HEK293 (cell line): ENCODE measurements at regions not wholly inside any gene's neighbourhood (a gene's known extent, or its start where the extent isn't known, plus 50 kb on each side); places are given as distances from the start of the nearest gene placed in this dataset.

Experiments
- CTCF ChIA-PET: fragments of 350-600 bp; formaldehyde crosslinking; extraction: SDS; loops from one replicate; lab custom pipeline; 2021; ENCODE audit warnings: antibody characterized with exemption; lab: Yijun Ruan, JAX
- POLR2A ChIA-PET: fragments of 300-600 bp; formaldehyde crosslinking; extraction: SDS; loops from one replicate; lab custom pipeline; 2020; ENCODE audit warnings: antibody characterized with exemption, inconsistent platforms; lab: Yijun Ruan, JAX
- H3K27ac ChIP-seq: fragments of 200-500 bp; sonication (Bioruptor generic); 2 replicates; pipeline ENCODE4 v1.5.1; 2014; ENCODE audit warnings: low read depth, low read length, control low read depth, inconsistent platforms; ENCODE audit errors: extremely low read depth
- H3K36me3 ChIP-seq, 2 experiments: fragments of 200-500 bp in 1 of 2; sonication (Bioruptor generic) in 1 of 2; 1 replicate in 1 of 2; 2 replicates in 1 of 2; pipeline ENCODE4 v1.5.1; 2014 to 2017; ENCODE audit warnings: inconsistent platforms in 2 of 2, low read length in 2 of 2; ENCODE audit not compliant: control insufficient read depth in 2 of 2, insufficient read depth in 1 of 2
- H3K4me1 ChIP-seq: fragments of 200-500 bp; sonication (Bioruptor generic); 2 replicates; pipeline ENCODE4 v1.5.1; 2014; ENCODE audit warnings: mild to moderate bottlenecking, low read length, inconsistent platforms; ENCODE audit not compliant: control insufficient read depth, insufficient read depth
- H3K4me3 ChIP-seq: 2 replicates; pipeline ENCODE4 v1.5.1; 2011; ENCODE audit warnings: low read depth, mild to moderate bottlenecking, control low read depth, low read length, moderate library complexity
- H3K9me3 ChIP-seq: fragments of 200-500 bp; sonication (Bioruptor generic); 2 replicates; pipeline ENCODE4 v1.5.1; 2014; ENCODE audit warnings: low read depth, low read length, inconsistent platforms; ENCODE audit not compliant: control insufficient read depth, insufficient read depth
- BCL6B ChIP-seq: fragments of 450-650 bp; formaldehyde crosslinking; IDR thresholded peaks from 2 replicates; pipeline ENCODE4 v1.5.1; 2017; ENCODE audit warnings: missing biosample characterization, missing genetic modification characterization
- GLI4 ChIP-seq: fragments of 450-650 bp; formaldehyde crosslinking; IDR thresholded peaks from 2 replicates; pipeline ENCODE4 v1.5.1; 2016; ENCODE audit warnings: missing biosample characterization, missing genetic modification characterization
- HIC1 ChIP-seq: fragments of 450-650 bp; formaldehyde crosslinking; IDR thresholded peaks from 2 replicates; pipeline ENCODE4 v1.5.1; 2016; ENCODE audit warnings: missing biosample characterization, missing genetic modification characterization
- KLF9 ChIP-seq: fragments of 450-650 bp; formaldehyde crosslinking; IDR thresholded peaks from 2 replicates; pipeline ENCODE4 v1.5.1; 2016; ENCODE audit warnings: missing biosample characterization, missing genetic modification characterization, low read depth
- SALL2 ChIP-seq: fragments of 450-650 bp; formaldehyde crosslinking; IDR thresholded peaks from 2 replicates; pipeline ENCODE4 v1.5.0; 2017; ENCODE audit warnings: missing biosample characterization, mild to moderate bottlenecking, missing genetic modification characterization, borderline replicate concordance
- SETDB1 ChIP-seq: IDR thresholded peaks from one replicate; pipeline ENCODE4 v1.6.1; 2017; ENCODE audit warnings: mild to moderate bottlenecking, low read length, moderate library complexity, mixed read lengths; ENCODE audit not compliant: insufficient read length
- YY1 ChIP-seq: fragments of 450-650 bp; formaldehyde crosslinking; IDR thresholded peaks from 2 replicates; pipeline ENCODE4 v1.5.1; 2018; ENCODE audit warnings: missing biosample characterization, missing genetic modification characterization
- YY2 ChIP-seq: fragments of 450-650 bp; formaldehyde crosslinking; IDR thresholded peaks from 2 replicates; pipeline ENCODE4 v1.5.1; 2016; ENCODE audit warnings: missing biosample characterization, missing genetic modification characterization
- ZNF302 ChIP-seq: fragments of 450-650 bp; formaldehyde crosslinking; IDR thresholded peaks from 2 replicates; pipeline ENCODE4 v1.5.1; 2016; ENCODE audit warnings: missing biosample characterization, missing genetic modification characterization, low read depth
- ZNF362 ChIP-seq: fragments of 450-650 bp; formaldehyde crosslinking; IDR thresholded peaks from 2 replicates; pipeline ENCODE4 v1.5.1; 2016; ENCODE audit warnings: missing biosample characterization, missing genetic modification characterization
- ZNF488 ChIP-seq: fragments of 450-650 bp; formaldehyde crosslinking; IDR thresholded peaks from 2 replicates; pipeline ENCODE4 v1.5.1; 2016; ENCODE audit warnings: missing biosample characterization, missing genetic modification characterization
- ZNF549 ChIP-seq: fragments of 450-650 bp; IDR thresholded peaks from 2 replicates; pipeline ENCODE4 v1.5.1; 2018; ENCODE audit warnings: missing biosample characterization, missing genetic modification characterization, mild to moderate bottlenecking, inconsistent platforms, moderate library complexity
- ZNF560 ChIP-seq: fragments of 450-650 bp; formaldehyde crosslinking; IDR thresholded peaks from 2 replicates; pipeline ENCODE4 v1.5.1; 2017; ENCODE audit warnings: missing biosample characterization, missing genetic modification characterization, borderline replicate concordance
- ZNF561 ChIP-seq: fragments of 450-650 bp; IDR thresholded peaks from 2 replicates; pipeline ENCODE4 v1.5.1; 2018; ENCODE audit warnings: missing biosample characterization, missing genetic modification characterization, borderline replicate concordance

- no peak overlapping the region for H3K27ac ChIP-seq
- no peaks in the 10 kb centered on the region for H3K4me1 ChIP-seq
- POLR2A ChIA-PET, result no interaction called here
- H3K36me3 ChIP-seq, result no peaks in the 10 kb centered on the region
- CTCF ChIA-PET, result interaction anchor here (0.5 to 1.2 kb wide), 4 partner anchors 11 to 582 kb away, joined by 3 to 4 read pairs (median 4); no protein-coding TSS in a partner anchor
- H3K9me3 ChIP-seq, result no peaks in the 10 kb centered on the region
- H3K4me3 ChIP-seq, result no peak overlapping the region
- TF ChIP-seq ZNF488 (tag by site-specific recombination) (no peak), HIC1 (tag by site-specific recombination) (no peak), ZNF302 (tag by site-specific recombination) (no peak), BCL6B (tag by site-specific recombination) (no peak), ZNF560 (tag by site-specific recombination) (no peak), ZNF561 (tag by site-specific recombination) (no peak), YY1 (no peak), YY2 (no peak)
Observed at GRCh38 chr4:15197005-15197404, 194.7 kb downstream of the CPEB2 start.

- ChIA-PET CTCF (interaction anchor here (0.6 to 0.7 kb wide), 2 partner anchors 12 to 71 kb away, joined by 3 to 4 read pairs; no protein-coding TSS in a partner anchor), POLR2A (no interaction called here)
- no peak overlapping the region for H3K4me3 ChIP-seq
- H3K4me1 ChIP-seq, result no peaks in the 10 kb centered on the region
- H3K9me3 ChIP-seq, result no peaks in the 10 kb centered on the region
- H3K36me3 ChIP-seq, result no peaks in the 10 kb centered on the region
- no peak overlapping the region for H3K27ac ChIP-seq
- TF ChIP-seq KLF9 (tag by site-specific recombination) (no peak), GLI4 (no peak), SETDB1 (no peak), SALL2 (tag by site-specific recombination) (no peak)
- TF ChIP-seq, all 188 proteins: peak for 0
Observed at GRCh38 chr4:15198070-15198727, 195.9 kb downstream of the CPEB2 start.

- H3K4me1 ChIP-seq, result no peaks in the 10 kb centered on the region
- ChIA-PET POLR2A (no interaction called here), CTCF (no interaction called here)
- H3K9me3 ChIP-seq, result no peaks in the 10 kb centered on the region
- no peaks in the 10 kb centered on the region for H3K36me3 ChIP-seq
- no peak overlapping the region for H3K4me3 ChIP-seq
- H3K27ac ChIP-seq, result no peak overlapping the region
- TF ChIP-seq ZNF362 (no peak), ZNF549 (tag by site-specific recombination) (no peak)
- TF ChIP-seq, all 188 proteins: peak for 0
Observed at GRCh38 chr4:15201782-15202181, 199.5 kb downstream of the CPEB2 start.
